COLO829 (cell line): ENCODE measurements at regions not wholly inside any gene's neighbourhood (a gene's known extent, or its start where the extent isn't known, plus 50 kb on each side); places are given as distances from the start of the nearest gene placed in this dataset.

Source experiments
- DNase-seq: peaks from one replicate; pipeline ENCODE4 v3.0.0; 2012; ENCODE audit warnings: low spot score

- DNase-seq = no peak
Measured at GRCh38 chr14:39988939-39989338, 556.7 kb upstream of the FBXO33 start.

DNA sequence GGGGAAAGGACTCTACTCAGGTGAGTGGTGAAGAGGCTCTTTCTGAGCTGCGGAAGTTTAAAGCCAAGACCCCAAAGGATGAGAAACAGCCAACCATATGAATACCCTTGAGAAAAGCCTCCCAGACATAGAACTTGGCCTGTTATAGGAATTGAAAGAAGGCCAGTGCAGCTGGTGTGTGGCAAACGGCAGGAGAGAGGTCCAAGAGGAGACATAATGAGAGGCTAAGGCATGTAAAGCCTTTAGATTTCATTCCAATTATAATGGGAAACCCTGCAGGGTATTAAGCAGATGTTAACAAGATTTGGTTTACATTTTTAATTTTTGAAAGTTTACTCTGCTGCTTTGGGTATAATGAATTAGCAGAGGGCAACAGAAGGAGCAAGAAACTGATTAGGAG is 552.1 kb upstream of the FBXO33 start:
- DNase-seq = no peak

DNA sequence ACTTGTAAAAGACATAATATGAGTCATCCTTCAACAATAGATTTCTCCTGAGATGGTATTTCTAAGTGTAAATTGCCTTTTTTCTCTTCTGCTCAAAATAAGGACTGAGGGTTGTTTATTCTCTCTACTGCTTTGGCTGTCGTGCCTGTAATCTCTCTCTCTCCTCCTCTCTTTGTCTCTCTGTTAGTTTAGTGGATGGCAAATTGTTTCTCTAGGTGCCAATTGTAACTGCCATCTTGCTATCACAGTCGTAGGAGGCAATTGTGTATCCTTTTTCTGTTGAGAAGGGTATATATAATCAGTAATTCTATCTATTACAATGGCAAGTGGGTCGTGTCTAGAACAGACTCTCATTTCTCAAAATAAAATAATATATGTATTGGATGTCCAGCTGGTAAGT is 545.0 kb upstream of the FBXO33 start:
- no peak for DNase-seq

- no peak for DNase-seq
Measured at GRCh38 chr14:39974036-39974435, 541.8 kb upstream of the FBXO33 start.

- no peak for DNase-seq
Measured at GRCh38 chr14:39972704-39973103, 540.5 kb upstream of the FBXO33 start.

DNA sequence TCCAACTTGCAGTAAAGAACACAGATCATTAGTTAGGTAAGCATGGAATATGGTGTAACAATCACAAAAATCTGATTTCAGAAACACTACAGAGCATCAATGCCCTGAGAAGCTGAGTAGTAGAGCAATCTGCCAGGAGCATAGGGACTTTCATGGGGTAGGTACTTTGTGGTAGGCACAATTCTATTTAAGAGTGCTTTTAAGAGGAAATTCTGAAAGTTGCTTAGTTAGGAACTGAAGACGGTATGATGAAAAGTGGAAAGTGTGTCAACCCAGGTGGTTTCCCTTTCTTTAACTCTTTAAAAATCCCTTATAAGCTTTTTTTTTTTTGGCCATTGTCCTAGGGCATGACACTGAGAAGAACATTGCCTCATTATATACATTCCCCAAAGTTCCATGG is 535.7 kb upstream of the FBXO33 start:
- DNase-seq = no peak

- no peak for DNase-seq
Measured at GRCh38 chr14:39957987-39958386, 525.8 kb upstream of the FBXO33 start.

GRCh38 chr14:39957290-39957689 is 525.1 kb upstream of the FBXO33 start:
- DNase-seq = no peak

DNA sequence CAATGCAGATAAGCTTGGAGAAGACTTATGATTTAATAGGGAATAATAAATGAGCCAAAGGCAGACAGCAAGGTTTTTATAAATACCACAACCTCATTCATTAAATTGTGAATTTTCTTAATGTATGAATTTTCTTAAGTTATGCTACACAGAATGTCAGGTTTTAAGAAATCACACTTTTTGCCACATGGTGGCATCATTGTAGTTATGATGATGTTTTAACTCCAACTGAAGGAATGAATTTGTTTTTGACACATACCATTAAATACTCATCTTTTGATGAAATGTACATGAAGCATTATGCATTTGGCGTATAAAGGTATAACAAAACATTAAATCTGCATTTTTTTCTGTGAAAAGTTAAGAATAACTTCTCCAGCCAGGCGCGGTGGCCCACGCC is 524.1 kb upstream of the FBXO33 start:
- no peak for DNase-seq

DNA sequence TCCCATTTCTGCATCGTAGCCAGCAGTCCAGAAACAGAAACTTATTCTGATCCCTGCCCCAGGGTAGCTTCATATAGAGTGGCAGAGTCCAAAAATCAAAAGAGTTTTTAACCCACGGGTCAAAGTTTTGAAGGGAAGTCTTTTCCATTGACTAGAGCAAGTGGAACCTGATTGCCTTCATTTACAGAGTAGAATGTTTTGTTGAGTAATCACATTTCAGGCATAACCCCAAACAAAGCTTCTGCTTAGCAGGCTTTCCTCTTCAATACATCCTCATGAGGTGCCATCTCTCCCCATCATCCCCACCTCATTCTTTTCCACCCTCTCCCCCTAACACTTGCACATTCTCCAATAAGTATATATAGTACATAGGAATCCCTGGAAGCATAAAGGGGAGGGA is 516.0 kb upstream of the FBXO33 start:
- no peak for DNase-seq

DNA sequence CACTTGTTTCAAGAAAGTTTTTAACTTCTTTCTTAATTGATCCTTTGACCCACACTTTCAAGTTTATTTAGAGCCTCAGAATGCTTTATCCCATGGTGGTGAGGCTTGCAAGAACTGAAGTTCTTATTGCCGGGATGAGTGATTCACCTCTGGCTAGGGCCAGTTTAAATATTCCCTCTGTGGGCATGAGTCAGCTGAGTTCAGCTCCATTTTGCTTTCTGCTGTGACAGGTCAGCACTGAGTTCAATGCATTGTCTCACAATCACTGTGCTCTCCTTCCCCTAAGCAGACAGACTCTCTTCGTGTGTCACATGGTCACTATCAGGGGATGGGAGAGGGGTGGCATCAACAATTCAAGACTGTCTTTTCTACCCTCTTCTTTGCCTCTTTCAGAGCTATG is 514.6 kb upstream of the FBXO33 start:
- no peak for DNase-seq

DNA sequence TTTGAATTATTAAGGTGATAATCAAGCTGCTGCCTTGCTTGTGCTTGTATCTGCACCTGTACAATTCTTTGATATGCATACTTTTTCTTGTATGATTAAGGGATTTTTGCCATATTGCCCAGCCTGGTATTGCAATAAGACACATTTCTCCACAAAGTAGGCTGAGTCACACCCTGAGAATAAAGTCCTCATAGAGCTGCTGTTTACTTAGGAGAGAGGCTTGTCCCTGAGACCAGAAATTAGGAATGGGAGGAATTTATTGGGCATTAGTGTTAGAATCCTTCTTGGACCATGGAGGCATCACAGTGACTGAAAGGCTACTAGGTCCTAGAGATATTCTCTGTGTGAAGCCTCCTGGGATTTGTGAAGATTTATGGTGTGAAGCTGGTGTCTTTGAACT is 506.8 kb upstream of the FBXO33 start:
- DNase-seq = no peak

- no peak for DNase-seq
Measured at GRCh38 chr14:39912192-39913100, 480.2 kb upstream of the FBXO33 start.

DNA sequence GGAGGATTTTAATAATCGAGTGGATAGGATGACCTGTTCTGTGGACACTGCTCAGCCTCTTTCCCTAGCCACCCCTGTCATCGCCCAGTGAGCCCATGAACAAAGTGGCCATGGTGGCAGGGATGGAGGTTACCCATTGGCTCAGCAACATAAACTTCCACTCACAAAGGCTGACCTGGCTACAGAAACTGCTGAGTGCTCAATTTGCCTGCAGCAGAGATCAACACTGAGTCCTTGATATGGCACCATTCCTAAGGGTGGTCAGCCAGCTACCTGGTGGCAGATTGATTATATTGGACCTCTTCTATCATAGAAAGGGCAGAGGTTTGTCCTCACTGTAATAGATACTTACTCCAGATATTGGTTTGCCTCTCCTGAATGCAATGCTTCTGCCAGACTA is 465.4 kb upstream of the FBXO33 start:
- no peak for DNase-seq

- no peak for DNase-seq
Measured at GRCh38 chr14:39890026-39890425, 457.8 kb upstream of the FBXO33 start.

DNA sequence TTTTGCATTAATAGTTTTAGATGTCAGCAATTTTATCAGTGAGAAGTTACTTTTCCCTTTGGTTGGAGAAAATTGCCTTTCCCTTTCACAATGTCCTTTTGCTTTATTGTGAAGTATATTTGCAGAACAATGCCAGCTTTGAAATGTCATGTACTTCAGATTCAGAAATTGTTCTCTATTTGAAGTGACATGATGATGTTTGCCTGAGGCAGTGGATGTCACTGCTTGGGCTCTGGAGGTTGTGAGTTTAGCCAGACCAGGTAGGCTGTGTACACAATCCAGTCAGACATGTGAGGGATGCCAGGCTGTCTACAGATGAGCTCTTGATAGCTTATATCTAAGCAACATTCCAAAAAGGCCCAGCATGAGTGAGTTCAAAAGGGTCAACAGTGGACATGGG is 451.9 kb upstream of the FBXO33 start:
- no peak for DNase-seq

- no peak for DNase-seq
Measured at GRCh38 chr14:39880965-39881364, 448.7 kb upstream of the FBXO33 start.

GRCh38 chr14:39880106-39880695 is 448.0 kb upstream of the FBXO33 start:
- DNase-seq = no peak

DNA sequence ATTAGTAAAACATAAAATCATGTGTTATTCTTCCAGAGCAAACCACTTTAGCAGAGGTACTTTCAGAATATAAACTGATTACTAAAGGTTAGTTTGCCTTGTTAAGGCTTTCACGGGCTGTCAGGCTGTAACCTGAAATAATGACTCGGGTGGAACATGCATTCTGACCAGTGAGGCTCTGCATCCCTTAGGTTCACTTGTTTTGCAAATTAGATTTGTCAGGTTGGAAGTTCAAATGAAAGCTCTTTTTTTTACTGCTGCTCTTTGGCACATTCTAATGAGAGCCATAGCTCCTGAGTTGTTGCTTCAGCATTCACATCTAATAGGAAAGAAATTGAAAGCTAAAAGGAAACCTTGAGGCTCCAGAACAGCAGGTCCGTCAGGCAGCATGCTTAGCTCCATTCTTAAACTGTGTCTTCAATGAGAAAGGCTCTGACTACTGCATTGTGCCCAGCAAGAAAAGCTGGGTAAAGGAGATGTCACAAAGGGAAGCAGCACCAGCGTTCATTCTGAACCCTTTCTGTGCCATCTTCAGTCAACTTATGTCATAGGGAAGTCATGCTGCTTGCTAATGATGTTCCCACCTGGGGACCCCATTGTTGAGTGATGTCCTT is 445.5 kb upstream of the FBXO33 start:
- DNase-seq = no peak

GRCh38 chr14:39876916-39877315 is 444.7 kb upstream of the FBXO33 start:
- DNase-seq = no peak

DNA sequence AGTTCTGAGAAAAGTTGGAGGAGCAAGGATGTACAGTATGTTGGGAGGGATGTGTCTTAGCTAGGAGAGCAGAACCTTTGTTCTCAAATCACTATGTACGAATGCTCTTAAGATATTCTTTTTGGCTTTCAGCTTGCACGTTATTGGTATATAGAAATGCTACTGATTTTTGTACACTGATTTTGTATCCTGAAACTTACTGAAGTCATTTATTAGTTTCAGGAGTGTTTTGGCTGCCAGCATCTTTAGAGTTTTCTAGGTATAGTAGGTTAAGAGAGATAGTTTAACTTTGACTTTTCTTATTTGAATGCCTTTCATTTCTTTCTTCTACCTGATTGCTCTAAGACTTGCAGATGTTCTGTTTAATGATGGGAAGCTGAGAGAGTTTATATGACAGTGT is 442.8 kb upstream of the FBXO33 start:
- DNase-seq = no peak

DNA sequence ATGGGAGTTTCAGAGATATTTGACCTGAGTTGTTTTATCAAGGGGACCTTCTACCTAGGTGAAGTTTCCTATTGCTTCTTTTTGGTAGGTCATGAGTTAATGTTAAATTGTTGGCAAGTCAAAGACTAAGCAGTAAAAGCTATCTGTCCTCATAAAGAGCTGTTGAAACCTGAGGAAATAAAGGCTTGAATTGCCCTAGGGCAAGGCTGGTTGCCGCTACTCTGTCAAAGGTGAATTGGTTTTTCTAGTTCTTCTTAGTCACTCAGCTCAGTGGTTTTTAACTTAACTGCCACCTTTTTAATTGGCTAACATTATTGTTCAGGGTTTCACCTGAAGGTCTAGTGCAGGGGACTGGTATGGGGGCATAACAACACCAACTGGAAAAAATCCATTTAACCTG is 441.6 kb upstream of the FBXO33 start:
- no peak for DNase-seq

GRCh38 chr14:39868949-39869348 is 436.7 kb upstream of the FBXO33 start:
- DNase-seq = no peak
